ENCODE measurements at regions not wholly inside any gene's neighbourhood (a gene's known extent, or its start where the extent isn't known, plus 50 kb on each side); places are given as distances from the start of the nearest gene placed in this dataset.

- Histone ChIP-seq H2AFZ (ENCODE audit: low read depth, low read length) (no peak overlapping the region), H3K36me3 (ENCODE audit: control insufficient read depth, insufficient read depth, low read length) (no peaks in the 10 kb centered on the region), H3K9ac (ENCODE audit: insufficient read depth in 1 of 2, low read depth in 2 of 2, low read length in 2 of 2) (no peak overlapping the region), H3K9me1 (ENCODE audit: control insufficient read depth, insufficient read depth, low read length) (no peaks in the 10 kb centered on the region), H3K4me3 (no peak overlapping the region), H3K79me2 (ENCODE audit: control insufficient read depth, insufficient read depth, low read length) (no peaks in the 10 kb centered on the region), H3K27ac (ENCODE audit: extremely low read depth, low read depth, low read length) (no peak overlapping the region), H4K20me1 (replicated peaks; ENCODE audit: control insufficient read depth, insufficient read depth, low read length) (no peaks in the 10 kb centered on the region), H3K9me3 (replicated peaks; ENCODE audit: control insufficient read depth, insufficient read depth, low read depth, low read length) (no peaks in the 10 kb centered on the region), H3K4me2 (ENCODE audit: insufficient read depth, low read length) (no peak overlapping the region), H3K27me3 (ENCODE audit: control insufficient read depth in 2 of 2, insufficient read depth in 2 of 2, low read length in 2 of 2) (peaks cover 0 to 3% of the 10 kb centered on the region in 2 experiments; a peak in 1 of 5 replicates), H3K4me1 (replicated peaks in 1 of 2; ENCODE audit: control insufficient read depth in 2 of 2, insufficient read depth in 2 of 2, low read length in 2 of 2) (no peaks in the 10 kb centered on the region)
- ATAC-seq (no peak), DNase-seq (ENCODE audit: extremely low read depth in 1 of 4, low spot score in 3 of 4) (no peak), FAIRE-seq (no peak)
- 0% methylated on average over 3 of the region's 3 CpGs for WGBS (ENCODE audit: insufficient coverage, low coverage, missing lambda C conversion rate)
- no TSS peak for BruUV-seq (replicated peaks)
- ChIA-PET POLR2A (no interaction called here), CTCF (ENCODE audit: low intra/inter-chr PET ratio) (no interaction called here)
- in situ Hi-C loops (cut with MboI) (no loop called here), intact Hi-C loops (cut with micrococcal nuclease) (no loop called here)
- no peak for TF ChIP-seq ILK (tag; IDR thresholded peaks at IDR 0.05; ENCODE audit: borderline replicate concordance, low read depth)
- TF ChIP-seq STAT6 (CRISPR knock-in tag; IDR thresholded peaks at IDR 0.05), result no peak
- TF ChIP-seq TCF7 (IDR thresholded peaks at IDR 0.05; ENCODE audit: borderline replicate concordance), result no peak
- no peak for TF ChIP-seq TSHZ1 (CRISPR knock-in tag; IDR thresholded peaks at IDR 0.05)
- no peak for TF ChIP-seq ZBED1 (IDR thresholded peaks at IDR 0.05)
- no peak for TF ChIP-seq RNF219 (CRISPR knock-in tag; IDR thresholded peaks at IDR 0.05)
- no peak for TF ChIP-seq HES1 (IDR thresholded peaks at IDR 0.05; ENCODE audit: low read depth)
- TF ChIP-seq THAP12 (CRISPR knock-in tag; IDR thresholded peaks at IDR 0.05), result no peak
Measured at GRCh38 chr12:46907791-46908190, 82.0 kb upstream of the SLC38A4 start.

Measured in K562 (cell line).